HCT116 (cell line): ENCODE measurements at regions not wholly inside any gene's neighbourhood (a gene's known extent, or its start where the extent isn't known, plus 50 kb on each side); places are given as distances from the start of the nearest gene placed in this dataset.

Experiments
- ATAC-seq: fragments of 200-7000 bp; cut with Tn5 transposase; 2 replicates; pipeline ENCODE4 v1.9.1; 2020; ENCODE audit warnings: mild to moderate bottlenecking, moderate library complexity
- BruUV-seq: library from RNA; stranded (reverse); fragments of 400-500 nt; replicated peaks from 2 replicates; lab custom pipeline; 2021; lab: Mats Ljungman, UMichigan
- CTCF ChIA-PET: fragments of 300-600 bp; sonication (Branson Sonifier 250); formaldehyde crosslinking; loops from one replicate; lab custom pipeline; 2021; ENCODE audit warnings: antibody characterized with exemption; lab: Charles Lee
- POLR2A ChIA-PET: fragments of 300-600, 350-600 bp; sonication (Branson Sonifier 250); formaldehyde crosslinking; loops from one replicate; lab custom pipeline; 2021; ENCODE audit warnings: antibody characterized with exemption; lab: Charles Lee
- RAD21 ChIA-PET, 2 experiments: fragments of 300-600 bp; sonication (Branson Sonifier 250); formaldehyde crosslinking; loops; one replicate each; lab custom pipeline; 2023; ENCODE audit warnings: low total read pairs in 2 of 2; ENCODE audit not compliant: uncharacterized antibody in 2 of 2, unreplicated experiment in 2 of 2, low non-redundant PET in 1 of 2; lab: Charles Lee
- DNase-seq: peaks from one replicate; pipeline ENCODE4 v3.0.0-alpha.2; 2010; ENCODE audit warnings: low read depth, low spot score
- H2AFZ ChIP-seq: fragments of 200-600 bp; shearing (Covaris generic), sonication (generic); 2 replicates; pipeline ENCODE4 v1.6.1; 2017; ENCODE audit warnings: low read depth, mixed run types, mixed read lengths, antibody characterized with exemption, low read length; ENCODE audit not compliant: poor library complexity, severe bottlenecking
- H3K27ac ChIP-seq: 2 replicates; pipeline ENCODE4 v1.5.1; 2012; ENCODE audit warnings: low read depth, low read length
- H3K27me3 ChIP-seq: fragments of 200-600 bp; sonication (generic); 2 replicates; pipeline ENCODE4 v1.6.1; 2016; ENCODE audit warnings: mixed run types, low read length, mixed read lengths; ENCODE audit not compliant: insufficient read depth
- H3K36me3 ChIP-seq, 2 experiments: fragments of 200-500 bp in 1 of 2; fragments of 200-600 bp in 1 of 2; sonication (Bioruptor generic) in 1 of 2; sonication (generic) in 1 of 2; 2 replicates each; pipeline versions ENCODE4 v1.5.1 to v1.6.1; 2014 to 2016; ENCODE audit warnings: low read length in 2 of 2, inconsistent platforms in 1 of 2, mixed read lengths in 1 of 2, mixed run types in 1 of 2; ENCODE audit not compliant: insufficient read depth in 2 of 2, control insufficient read depth in 1 of 2
- H3K4me1 ChIP-seq, 2 experiments: fragments of 200-600 bp in 1 of 2; sonication (generic) in 1 of 2; 2 replicates each; pipeline versions ENCODE4 v1.5.1 to v1.6.1; 2012 to 2017; ENCODE audit warnings: low read length in 2 of 2, inconsistent platforms in 1 of 2, mild to moderate bottlenecking in 1 of 2, mixed read lengths in 1 of 2, mixed run types in 1 of 2, moderate library complexity in 1 of 2; ENCODE audit not compliant: insufficient read depth in 2 of 2, control insufficient read depth in 1 of 2
- H3K4me2 ChIP-seq: fragments of 200-600 bp; sonication (generic); 2 replicates; pipeline ENCODE4 v1.6.1; 2017; ENCODE audit warnings: mixed run types, low read length, mixed read lengths
- H3K4me3 ChIP-seq, 2 experiments: fragments of 200-600 bp in 1 of 2; sonication (generic) in 1 of 2; replicated peaks in 1 of 2; 2 replicates each; pipeline ENCODE4 v1.5.1; 2011 to 2016; ENCODE audit warnings: low read length in 2 of 2, control low read depth in 1 of 2, low read depth in 1 of 2, mild to moderate bottlenecking in 1 of 2, mixed read lengths in 1 of 2, mixed run types in 1 of 2
- H3K79me2 ChIP-seq: fragments of 200-600 bp; sonication (generic); 2 replicates; pipeline ENCODE4 v1.6.1; 2017; ENCODE audit warnings: mild to moderate bottlenecking, mixed run types, low read length, moderate library complexity, mixed read lengths; ENCODE audit not compliant: insufficient read depth
- H3K9ac ChIP-seq: fragments of 200-600 bp; sonication (generic); 2 replicates; pipeline ENCODE4 v1.6.1; 2016; ENCODE audit warnings: low read length, mixed read lengths
- H3K9me2 ChIP-seq: fragments of 200-600 bp; sonication (generic), shearing (Covaris generic); 2 replicates; pipeline ENCODE4 v1.6.1; 2017; ENCODE audit warnings: mixed run types, mild to moderate bottlenecking, moderate library complexity; ENCODE audit not compliant: insufficient read depth
- H3K9me3 ChIP-seq, 2 experiments: fragments of 200-500 bp in 1 of 2; fragments of 200-600 bp in 1 of 2; sonication (Bioruptor generic) in 1 of 2; sonication (generic) in 1 of 2; 2 replicates each; pipeline ENCODE4 v1.6.1; 2014 to 2017; ENCODE audit warnings: low read length in 2 of 2, mixed read lengths in 2 of 2, inconsistent platforms in 1 of 2, low read depth in 1 of 2, mild to moderate bottlenecking in 1 of 2, mixed run types in 1 of 2, moderate library complexity in 1 of 2; ENCODE audit not compliant: control insufficient read depth in 1 of 2, insufficient read depth in 1 of 2
- H4K20me1 ChIP-seq: fragments of 200-600 bp; sonication (generic), shearing (Covaris generic); 2 replicates; pipeline ENCODE4 v1.6.1; 2017; ENCODE audit warnings: mixed run types, mild to moderate bottlenecking, moderate library complexity; ENCODE audit not compliant: insufficient read depth
- CBX3 ChIP-seq: IDR thresholded peaks from 2 replicates; pipeline ENCODE4 v1.6.1; 2012; ENCODE audit warnings: low read depth
- EGR1 ChIP-seq: IDR thresholded peaks from 2 replicates; pipeline ENCODE4 v1.6.1; 2012; ENCODE audit warnings: low read depth
- ELF1 ChIP-seq: IDR thresholded peaks from 2 replicates; pipeline ENCODE4 v1.6.1; 2012; ENCODE audit warnings: low read depth, borderline replicate concordance
- EZH2phosphoT487 ChIP-seq: fragments of 200-600 bp; IDR thresholded peaks from 2 replicates; pipeline ENCODE4 v1.6.1; 2018; ENCODE audit warnings: antibody characterized with exemption, borderline replicate concordance
- FOSL1 ChIP-seq: IDR thresholded peaks from 2 replicates; pipeline ENCODE4 v1.6.1; 2012; ENCODE audit warnings: low read depth
- RAD21 ChIP-seq: IDR thresholded peaks from 2 replicates; pipeline ENCODE4 v1.6.1; 2012; ENCODE audit warnings: low read depth, mild to moderate bottlenecking
- SIN3A ChIP-seq: IDR thresholded peaks from 2 replicates; pipeline ENCODE4 v1.6.1; 2012; ENCODE audit warnings: low read depth
- YY1 ChIP-seq: IDR thresholded peaks from 2 replicates; pipeline ENCODE4 v1.6.1; 2011; ENCODE audit warnings: low read length, low read depth, moderate library complexity, mild to moderate bottlenecking; ENCODE audit not compliant: insufficient replicate concordance; ENCODE audit errors: extremely low read depth
- ZNF274 ChIP-seq: fragments of 200-500 bp; sonication (Bioruptor generic); IDR thresholded peaks from 2 replicates; pipeline ENCODE4 v1.6.1; 2014; ENCODE audit warnings: mild to moderate bottlenecking, low read depth, low read length, inconsistent platforms
- intact Hi-C: fragments of 100-400 bp; cut with micrococcal nuclease; formaldehyde crosslinking; loops from 2 replicates; pipeline ENCODE4 v1.10.0; 2022
- TF ChIP-seq, protein P1 (sequence below): IDR thresholded peaks from 2 replicates; pipeline ENCODE4 v1.6.1; 2012; ENCODE audit warnings: low read depth
- TF ChIP-seq, protein P2 (sequence below), 3 experiments: fragments of 200-600 bp in 1 of 3; sonication (generic) in 1 of 3; IDR thresholded peaks in 2 of 3; conservative IDR thresholded peaks in 1 of 3; 2 replicates each; pipeline ENCODE4 v1.5.1; 2012 to 2017; ENCODE audit warnings: low read depth in 2 of 3, low read length in 2 of 3, antibody characterized with exemption in 1 of 3, borderline replicate concordance in 1 of 3, control low read depth in 1 of 3, mild to moderate bottlenecking in 1 of 3, mixed read lengths in 1 of 3, mixed run types in 1 of 3, moderate library complexity in 1 of 3; ENCODE audit not compliant: insufficient read depth in 1 of 3
- TF ChIP-seq, protein P3 (sequence below): IDR thresholded peaks from 2 replicates; pipeline ENCODE4 v1.6.1; 2012
- TF ChIP-seq, protein P4 (sequence below): IDR thresholded peaks from 2 replicates; pipeline ENCODE4 v1.6.1; 2012

DNA sequence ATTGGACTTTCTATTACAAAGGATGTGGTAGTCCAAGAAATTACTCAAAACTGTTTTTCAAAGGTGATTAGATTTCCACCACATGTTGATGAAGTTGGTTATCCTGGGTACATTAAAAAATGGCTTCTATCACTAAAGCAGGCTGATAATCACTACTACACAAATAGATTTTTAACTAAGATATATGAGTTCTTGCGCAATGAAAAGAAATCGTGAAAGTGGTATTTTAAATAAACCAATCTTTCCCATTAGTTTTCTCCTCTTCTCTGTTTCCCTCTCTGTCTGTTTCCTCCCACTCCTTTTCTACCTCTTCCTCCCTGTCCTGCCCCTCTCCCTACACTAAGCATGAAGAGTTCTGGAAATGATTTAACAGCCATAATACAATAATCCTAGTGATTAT is 487.9 kb upstream of the CITED2 start:
- no peak overlapping the region for H3K9ac ChIP-seq
- BruUV-seq = no TSS peak
- no peaks in the 10 kb centered on the region for H3K9me2 ChIP-seq
- no peak for ATAC-seq
- no peaks in the 10 kb centered on the region for H4K20me1 ChIP-seq
- intact Hi-C loops = no loop called here
- no peaks in the 10 kb centered on the region for H3K36me3 ChIP-seq
- CTCF ChIA-PET = no interaction called here
- TF ChIP-seq, protein P1, sequence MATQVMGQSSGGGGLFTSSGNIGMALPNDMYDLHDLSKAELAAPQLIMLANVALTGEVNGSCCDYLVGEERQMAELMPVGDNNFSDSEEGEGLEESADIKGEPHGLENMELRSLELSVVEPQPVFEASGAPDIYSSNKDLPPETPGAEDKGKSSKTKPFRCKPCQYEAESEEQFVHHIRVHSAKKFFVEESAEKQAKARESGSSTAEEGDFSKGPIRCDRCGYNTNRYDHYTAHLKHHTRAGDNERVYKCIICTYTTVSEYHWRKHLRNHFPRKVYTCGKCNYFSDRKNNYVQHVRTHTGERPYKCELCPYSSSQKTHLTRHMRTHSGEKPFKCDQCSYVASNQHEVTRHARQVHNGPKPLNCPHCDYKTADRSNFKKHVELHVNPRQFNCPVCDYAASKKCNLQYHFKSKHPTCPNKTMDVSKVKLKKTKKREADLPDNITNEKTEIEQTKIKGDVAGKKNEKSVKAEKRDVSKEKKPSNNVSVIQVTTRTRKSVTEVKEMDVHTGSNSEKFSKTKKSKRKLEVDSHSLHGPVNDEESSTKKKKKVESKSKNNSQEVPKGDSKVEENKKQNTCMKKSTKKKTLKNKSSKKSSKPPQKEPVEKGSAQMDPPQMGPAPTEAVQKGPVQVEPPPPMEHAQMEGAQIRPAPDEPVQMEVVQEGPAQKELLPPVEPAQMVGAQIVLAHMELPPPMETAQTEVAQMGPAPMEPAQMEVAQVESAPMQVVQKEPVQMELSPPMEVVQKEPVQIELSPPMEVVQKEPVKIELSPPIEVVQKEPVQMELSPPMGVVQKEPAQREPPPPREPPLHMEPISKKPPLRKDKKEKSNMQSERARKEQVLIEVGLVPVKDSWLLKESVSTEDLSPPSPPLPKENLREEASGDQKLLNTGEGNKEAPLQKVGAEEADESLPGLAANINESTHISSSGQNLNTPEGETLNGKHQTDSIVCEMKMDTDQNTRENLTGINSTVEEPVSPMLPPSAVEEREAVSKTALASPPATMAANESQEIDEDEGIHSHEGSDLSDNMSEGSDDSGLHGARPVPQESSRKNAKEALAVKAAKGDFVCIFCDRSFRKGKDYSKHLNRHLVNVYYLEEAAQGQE = no peak
- TF ChIP-seq ZNF274 (no peak), FOSL1 (no peak), RAD21 (no peak), EZH2phosphoT487 (no peak), YY1 (no peak), SIN3A (no peak), EGR1 (no peak), CBX3 (no peak), ELF1 (no peak)
- TF ChIP-seq, protein P2, sequence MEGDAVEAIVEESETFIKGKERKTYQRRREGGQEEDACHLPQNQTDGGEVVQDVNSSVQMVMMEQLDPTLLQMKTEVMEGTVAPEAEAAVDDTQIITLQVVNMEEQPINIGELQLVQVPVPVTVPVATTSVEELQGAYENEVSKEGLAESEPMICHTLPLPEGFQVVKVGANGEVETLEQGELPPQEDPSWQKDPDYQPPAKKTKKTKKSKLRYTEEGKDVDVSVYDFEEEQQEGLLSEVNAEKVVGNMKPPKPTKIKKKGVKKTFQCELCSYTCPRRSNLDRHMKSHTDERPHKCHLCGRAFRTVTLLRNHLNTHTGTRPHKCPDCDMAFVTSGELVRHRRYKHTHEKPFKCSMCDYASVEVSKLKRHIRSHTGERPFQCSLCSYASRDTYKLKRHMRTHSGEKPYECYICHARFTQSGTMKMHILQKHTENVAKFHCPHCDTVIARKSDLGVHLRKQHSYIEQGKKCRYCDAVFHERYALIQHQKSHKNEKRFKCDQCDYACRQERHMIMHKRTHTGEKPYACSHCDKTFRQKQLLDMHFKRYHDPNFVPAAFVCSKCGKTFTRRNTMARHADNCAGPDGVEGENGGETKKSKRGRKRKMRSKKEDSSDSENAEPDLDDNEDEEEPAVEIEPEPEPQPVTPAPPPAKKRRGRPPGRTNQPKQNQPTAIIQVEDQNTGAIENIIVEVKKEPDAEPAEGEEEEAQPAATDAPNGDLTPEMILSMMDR (IDR thresholded peaks at IDR 0.05 in 2 of 3, conservative IDR thresholded peaks at IDR 0.05 in 1 of 3; ENCODE audit: borderline replicate concordance in 1 of 3, insufficient read depth in 1 of 3, low read depth in 2 of 3, low read length in 2 of 3) = no peak
- TF ChIP-seq, protein P3, sequence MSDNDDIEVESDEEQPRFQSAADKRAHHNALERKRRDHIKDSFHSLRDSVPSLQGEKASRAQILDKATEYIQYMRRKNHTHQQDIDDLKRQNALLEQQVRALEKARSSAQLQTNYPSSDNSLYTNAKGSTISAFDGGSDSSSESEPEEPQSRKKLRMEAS = no peak
- TF ChIP-seq, protein P4, sequence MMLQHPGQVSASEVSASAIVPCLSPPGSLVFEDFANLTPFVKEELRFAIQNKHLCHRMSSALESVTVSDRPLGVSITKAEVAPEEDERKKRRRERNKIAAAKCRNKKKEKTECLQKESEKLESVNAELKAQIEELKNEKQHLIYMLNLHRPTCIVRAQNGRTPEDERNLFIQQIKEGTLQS = no peak
- TF ChIP-seq, all 23 proteins: peak for 0
- Histone ChIP-seq H2AFZ (no peak overlapping the region), H3K4me1 (no peaks in the 10 kb centered on the region), H3K4me2 (no peak overlapping the region), H3K4me3 (no peak overlapping the region), H3K79me2 (no peaks in the 10 kb centered on the region), H3K27me3 (no peaks in the 10 kb centered on the region), H3K9me3 (no peaks in the 10 kb centered on the region), H3K27ac (no peak overlapping the region)
- POLR2A ChIA-PET = interaction anchor here (0.6 kb wide), 1 partner anchor 492 kb away, joined by 3 read pairs; no protein-coding TSS in a partner anchor
- no peak for DNase-seq
- RAD21 ChIA-PET = no interaction called here
